ENCODE measurements at regions not wholly inside any gene's neighbourhood (a gene's known extent, or its start where the extent isn't known, plus 50 kb on each side); places are given as distances from the start of the nearest gene placed in this dataset.

DNA sequence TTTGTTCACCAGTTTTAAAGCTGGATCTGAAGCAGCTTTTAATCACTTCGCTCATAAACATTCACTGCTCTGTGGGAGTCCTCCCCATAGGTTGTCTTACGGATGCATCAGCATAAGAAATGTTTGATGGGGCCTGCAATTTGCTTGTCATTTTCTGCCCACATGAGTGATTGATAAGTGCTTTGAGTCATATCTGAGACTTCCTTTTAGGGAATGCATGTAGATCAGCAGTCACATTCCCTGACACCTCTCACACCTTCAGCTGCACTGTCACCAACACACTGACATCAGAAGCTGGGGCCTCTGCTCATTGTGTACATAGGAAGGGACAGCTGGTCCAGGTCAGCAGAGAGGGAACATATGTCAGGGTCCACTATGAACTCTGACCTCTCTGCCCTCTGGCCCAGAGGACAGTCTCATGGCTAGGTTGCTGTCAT, 84.1 kb upstream of the SPATA31D4 start:
- peak in 1 of 2 donors; percentile 17 for DNase-seq (ENCODE audit: low read depth in 2 of 2)

DNA sequence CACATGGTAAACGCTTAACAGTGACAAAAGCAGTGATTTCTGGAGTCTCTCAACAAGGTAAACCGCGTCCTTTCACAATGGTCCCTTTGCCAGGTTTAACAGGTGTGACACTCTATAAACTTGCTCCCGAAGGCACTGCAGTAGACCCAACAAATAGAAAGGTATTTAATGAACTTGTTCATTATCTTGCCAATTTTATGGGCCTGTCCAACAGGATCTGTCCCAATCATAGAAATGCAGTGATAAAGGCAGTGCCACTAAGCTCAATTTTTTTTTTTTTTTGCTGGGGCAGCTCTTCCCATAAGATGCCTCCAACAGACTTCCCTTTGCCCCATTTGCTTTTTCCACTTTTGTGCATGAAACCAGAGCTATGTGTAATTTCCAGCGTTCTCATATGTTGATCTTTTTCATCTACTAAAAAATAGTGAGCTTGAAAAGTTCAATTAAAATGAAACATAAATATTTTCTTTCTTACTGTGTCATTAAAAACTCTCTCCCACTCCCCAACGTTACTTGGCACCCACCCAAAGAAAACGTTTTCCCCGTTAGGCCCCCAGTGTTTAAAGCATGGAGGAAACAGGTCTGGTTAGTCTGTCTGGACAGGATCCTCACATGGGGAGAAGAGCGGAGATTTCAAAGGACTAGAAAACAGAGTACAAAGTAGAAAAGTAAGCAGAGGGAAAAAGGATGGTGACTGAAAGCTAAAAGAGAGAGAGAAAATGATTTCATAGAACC, 80.9 kb upstream of the SPATA31D4 start:
- peak in 1 of 2 donors; percentile 91 for DNase-seq (ENCODE audit: low read depth in 2 of 2)

DNA sequence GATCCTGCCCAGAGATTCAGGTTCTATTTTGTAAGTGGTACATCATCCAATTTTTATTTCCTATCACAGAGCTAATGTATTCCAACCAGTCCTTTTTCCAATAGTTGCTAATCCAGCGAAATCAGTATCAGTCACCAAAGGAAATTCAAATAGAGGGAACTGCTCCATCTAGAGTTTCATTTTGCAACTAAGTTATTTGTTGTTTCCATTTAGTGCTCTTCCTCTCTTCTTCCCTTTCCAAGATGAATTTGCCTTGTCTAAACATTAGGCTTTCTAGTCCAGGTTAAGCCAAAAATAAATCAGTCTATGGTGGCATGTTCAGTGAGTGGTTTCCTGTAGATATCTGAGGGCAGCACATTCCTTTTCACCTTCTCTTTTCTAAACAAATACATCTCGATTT, 79.8 kb upstream of the SPATA31D4 start:
- peak; percentile 94 to 96 for DNase-seq (ENCODE audit: low read depth in 2 of 2)

DNA sequence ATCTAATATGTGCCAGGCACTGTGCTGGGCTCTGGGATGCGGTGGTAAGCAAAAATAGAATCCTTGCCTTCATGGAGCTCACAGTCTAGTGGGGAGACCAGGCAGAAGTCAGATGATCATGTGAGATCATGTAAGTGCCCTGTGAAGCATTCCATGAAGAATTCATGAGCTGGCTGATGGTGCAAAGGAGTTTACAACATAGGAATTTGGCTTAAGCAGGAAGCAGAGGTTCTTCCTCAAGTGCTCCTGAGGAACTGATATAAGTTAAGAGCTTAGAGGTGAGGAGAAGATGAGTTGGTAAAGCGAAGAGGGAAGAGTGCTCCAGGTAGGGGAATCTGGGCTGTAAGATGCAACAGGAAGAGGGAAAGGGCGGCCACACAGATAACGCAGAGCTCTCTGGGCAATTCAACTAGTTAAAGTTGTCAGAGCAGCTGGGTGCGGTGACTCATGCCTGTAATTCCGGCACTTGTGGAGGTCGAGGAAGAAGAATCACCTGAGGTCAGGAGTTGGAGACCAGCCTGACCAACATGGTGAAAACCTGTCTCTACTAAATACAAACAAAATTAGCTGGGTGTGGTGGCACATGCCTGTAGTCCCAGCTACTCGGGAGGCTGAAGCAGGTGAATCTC, 78.5 kb upstream of the SPATA31D4 start:
- DNase-seq (ENCODE audit: low read depth in 2 of 2), result peak in 1 of 2 donors; percentile 85

DNA sequence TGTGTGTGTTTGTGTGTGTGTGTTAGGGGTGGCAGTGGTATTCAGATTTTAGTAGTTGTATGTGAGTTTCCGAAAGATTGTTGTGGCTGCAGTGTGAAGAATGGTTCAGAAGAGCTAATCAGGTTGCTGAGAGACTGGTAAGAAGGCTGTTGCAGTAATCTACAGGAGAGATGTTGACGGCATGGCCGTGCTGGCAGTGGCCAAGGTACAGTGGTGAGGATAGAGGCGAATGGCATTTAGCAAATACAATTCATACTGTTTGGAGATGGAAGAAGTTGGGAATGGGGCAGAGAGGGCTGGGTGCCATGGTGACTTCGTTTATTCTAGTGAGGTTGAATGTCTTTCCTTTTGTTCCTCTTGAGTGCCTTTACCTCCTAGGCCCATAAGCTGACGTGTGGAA, 77.5 kb upstream of the SPATA31D4 start:
- no peak for DNase-seq (ENCODE audit: low read depth in 2 of 2)

DNA sequence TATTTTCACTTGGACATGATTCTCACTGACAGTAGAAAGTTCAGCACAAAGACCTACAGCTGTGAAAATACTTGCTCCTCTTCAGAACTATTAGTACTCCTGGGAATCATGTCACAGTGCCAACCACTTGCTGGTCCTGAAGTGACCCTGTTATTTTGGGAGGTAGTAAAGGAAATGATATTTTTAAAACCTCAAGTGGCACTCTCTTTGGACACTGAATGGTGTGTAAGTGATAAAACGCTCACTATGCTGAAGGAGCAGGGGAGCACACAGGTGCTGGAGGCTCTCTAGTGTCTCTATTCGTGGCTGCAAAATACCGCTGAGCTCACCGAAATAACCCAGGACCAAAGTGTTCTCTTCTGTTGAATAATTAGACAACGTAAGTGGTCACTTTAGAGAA, 76.9 kb upstream of the SPATA31D4 start:
- DNase-seq (ENCODE audit: low read depth in 2 of 2), result no peak

DNA sequence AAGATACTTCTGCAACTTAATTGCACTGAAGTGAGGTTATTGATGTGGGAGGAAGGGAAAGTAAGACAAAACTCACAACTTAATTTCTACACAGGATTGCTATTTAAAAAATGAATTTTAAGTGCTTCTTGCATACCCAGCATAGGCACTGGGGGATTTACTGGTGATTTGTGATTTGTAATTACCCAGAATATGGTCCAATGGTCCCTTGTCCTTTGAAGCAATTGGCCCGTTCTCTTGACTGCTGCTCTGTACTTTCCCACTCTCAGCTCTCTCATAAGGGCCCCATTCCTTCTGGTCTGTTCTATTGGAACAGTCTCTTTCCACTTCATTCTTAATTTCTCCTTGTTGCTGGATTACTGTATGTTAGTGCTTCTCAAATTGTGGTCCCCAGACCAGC, 75.4 kb upstream of the SPATA31D4 start:
- no peak for DNase-seq (ENCODE audit: low read depth in 2 of 2)

DNA sequence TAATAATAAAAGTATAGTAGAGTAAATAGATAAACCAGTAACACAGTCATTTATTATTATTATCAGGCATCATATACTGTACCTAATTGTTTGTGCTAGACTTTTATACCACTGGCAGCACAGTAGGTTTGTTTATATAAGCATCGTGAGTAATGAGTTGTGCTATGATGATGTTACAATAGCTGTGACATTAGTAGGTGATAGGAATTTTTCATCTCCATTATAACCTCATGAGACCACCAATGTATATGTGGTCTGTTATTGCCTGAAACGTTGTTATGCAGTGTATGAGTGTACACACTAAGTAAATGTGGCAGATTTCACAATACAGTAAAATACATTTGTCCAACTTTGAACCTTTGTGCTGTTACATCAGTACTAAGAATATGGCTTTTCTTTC, 72.7 kb upstream of the SPATA31D4 start:
- DNase-seq (ENCODE audit: low read depth in 2 of 2), result no peak

DNA sequence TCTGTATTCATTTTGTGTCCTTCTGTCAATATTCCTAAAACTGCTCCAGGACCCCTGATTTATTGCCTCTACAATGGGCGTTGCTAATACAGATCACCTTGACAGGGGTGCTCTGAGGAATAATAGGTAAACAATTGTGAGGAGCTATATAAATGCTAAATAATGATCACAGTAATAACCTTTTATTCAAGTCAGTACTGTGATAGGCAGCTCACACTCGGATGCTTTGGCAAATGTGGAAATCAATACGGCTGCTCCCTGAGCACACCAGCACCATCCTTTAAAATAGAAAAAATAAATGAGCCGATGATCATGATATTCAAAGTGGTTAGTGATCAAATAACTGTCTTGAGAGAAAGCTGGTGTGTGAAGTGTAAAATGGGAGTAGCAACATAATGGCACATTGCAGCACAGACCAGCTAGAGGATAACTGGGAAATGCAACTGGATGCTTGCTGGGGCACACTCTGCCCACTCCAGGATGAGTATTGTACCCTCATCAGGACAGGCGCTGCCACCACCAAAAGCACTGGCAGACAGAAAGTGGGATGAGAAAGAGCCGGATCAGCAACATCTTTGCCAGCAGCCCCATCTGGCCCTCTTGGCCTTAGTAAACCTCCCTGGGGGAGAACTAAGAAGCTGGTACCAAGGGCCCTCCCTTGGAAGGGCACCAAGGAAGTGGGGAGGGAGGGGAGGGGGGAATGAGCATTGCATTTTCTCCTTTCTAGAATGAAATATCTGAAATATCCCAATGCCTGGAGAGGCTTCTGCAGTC, 69.4 kb upstream of the SPATA31D4 start:
- no peak for DNase-seq (ENCODE audit: low read depth in 2 of 2)

DNA sequence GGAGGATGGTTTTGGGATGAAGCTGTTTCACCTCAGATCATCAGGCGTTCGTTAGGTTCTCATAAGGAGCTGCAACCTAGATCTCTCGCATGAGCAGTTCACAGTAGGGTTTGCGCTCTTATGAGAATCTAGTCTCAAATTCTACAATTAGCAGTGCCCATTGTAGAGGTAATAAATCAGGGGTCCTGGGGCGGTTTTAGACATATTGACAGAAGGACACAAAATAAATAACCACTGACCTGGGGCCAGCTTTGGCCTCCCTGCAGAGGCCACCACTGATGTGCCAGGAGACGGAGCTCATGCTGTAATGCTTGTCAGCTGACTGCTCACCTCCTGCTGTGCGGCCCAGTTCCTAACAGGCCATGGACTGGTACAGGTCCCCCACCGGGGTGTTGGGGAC, 67.6 kb upstream of the SPATA31D4 start:
- DNase-seq (ENCODE audit: low read depth in 2 of 2), result no peak

DNA sequence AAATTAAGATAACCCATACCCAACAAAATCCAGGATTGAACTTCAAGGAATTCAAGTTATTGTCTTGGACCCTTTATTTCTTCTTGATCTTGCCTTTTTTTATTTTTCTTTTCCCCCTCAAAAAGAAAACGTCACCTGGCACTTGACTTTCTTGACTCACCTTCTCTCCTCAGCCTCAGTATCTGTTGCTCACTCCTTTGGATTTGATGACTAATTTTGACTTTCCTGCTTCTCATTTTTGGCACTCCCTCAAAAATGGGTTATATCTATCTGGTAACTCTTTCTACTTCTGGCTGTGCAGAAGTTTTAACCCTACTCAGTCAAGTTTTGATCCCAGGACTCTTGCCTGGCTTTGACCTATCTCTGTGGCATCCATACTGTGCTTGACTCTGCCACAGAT, 66.6 kb upstream of the SPATA31D4 start:
- no peak for DNase-seq (ENCODE audit: low read depth in 2 of 2)

DNA sequence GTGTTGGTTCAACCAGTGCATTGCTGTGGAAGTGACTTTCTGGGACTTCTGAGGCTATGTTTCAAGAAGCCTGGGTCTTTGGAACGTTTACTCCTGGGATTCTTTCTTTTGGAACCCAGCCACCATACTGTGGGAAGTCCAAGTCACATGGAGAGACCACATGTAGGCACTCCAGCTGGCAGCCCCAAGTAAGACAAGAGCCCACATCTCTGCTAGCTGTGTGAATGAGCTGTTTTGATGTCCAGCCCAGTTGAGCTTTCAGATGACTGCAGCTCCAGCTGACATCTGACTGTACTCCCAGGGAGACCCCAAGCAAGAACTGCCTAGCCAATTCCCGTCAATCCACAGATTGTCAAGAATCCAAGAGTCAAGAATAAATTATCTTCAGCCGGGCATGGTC, 60.1 kb upstream of the SPATA31D4 start:
- DNase-seq (ENCODE audit: low read depth in 2 of 2), result no peak

DNA sequence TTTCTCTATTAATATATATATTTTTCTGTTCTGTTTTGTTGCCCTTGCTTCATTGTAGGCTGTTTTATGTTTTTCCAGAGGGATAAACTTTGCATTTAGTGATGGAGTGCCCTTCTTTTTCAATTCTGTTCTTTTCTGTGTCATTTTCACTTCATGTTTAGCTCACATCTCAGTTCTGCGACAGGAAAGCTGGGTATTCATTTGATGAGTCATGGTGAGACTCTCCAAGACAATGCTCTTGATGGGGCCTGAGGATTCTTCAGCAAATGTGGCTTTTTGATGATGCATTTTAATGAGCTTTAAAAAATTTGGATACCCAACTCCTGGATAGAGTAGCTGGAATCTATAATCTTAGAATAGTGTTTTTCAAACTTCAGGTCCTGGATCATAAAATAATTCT, 56.5 kb upstream of the SPATA31D4 start:
- peak in 1 of 2 donors; percentile 62 for DNase-seq (ENCODE audit: low read depth in 2 of 2)

DNA sequence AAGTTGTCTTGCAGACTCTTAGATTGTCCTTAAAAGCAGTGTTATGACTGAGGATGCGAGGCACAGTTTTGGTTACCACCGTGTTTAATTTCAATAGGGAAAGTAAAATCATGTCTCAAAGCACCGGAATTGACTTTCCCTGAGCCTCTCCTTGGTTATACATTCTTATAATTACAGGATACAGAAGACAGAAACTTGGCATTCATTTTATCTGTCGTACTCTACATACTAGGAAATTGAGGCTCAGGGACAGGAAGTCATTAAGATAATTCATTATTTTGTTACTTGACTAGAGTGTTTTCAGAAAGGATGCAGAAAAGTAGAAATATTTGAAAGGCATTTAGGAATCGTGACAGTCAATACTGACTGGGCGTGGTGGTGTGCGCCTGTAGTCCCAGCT, 54.0 kb upstream of the SPATA31D4 start:
- DNase-seq (ENCODE audit: low read depth in 2 of 2), result peak in 1 of 2 donors; percentile 37

DNA sequence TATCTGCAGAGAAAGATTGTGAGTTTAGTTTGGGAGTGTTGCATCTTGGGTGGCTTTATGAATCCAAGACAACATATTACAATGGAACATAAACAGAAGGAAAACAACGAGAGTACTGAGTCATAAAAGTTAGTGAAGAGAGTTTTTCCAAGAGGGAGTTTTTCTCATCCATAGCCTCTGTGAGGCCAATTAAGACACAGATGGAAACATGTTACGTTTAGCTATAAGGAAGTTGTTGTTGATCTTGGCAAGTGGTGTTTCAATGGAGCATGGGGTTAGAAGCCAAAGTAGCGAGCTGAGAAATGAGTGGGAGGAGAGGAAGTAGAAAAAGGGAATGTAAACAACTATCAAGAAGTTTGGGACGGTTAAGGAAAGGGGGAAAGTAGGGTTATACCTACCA, 53.3 kb upstream of the SPATA31D4 start:
- DNase-seq (ENCODE audit: low read depth in 2 of 2), result peak; percentile 27 to 97

DNA sequence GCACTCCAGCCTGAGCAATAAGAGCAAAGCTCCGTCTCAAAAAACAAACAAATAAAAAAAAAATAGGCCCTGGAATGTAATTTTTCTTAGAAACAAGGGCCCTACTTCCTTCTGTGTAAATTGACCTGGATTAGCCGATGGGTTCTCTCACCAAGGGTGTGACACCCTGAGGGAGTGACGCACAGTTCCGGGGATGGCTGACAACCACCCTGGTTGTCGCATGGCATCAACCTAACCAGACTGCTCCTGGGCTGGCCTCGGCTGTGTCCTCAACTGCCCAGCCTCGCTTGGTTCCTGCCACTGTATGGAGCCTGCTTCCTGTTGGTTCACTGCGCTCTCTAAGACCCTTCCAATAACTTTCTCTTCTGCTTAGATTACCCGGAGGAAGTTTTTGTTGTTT, 51.2 kb upstream of the SPATA31D4 start:
- DNase-seq (ENCODE audit: low read depth in 2 of 2), result no peak
